Body of pancreas (tissue), 4 donors: ENCODE measurements at regions not wholly inside any gene's neighbourhood (a gene's known extent, or its start where the extent isn't known, plus 50 kb on each side); places are given as distances from the start of the nearest gene placed in this dataset.

Source experiments
- CTCF ChIP-seq, 7 experiments: fragments of 450-650 bp in 4 of 7; fragments of 200-600 bp in 3 of 7; sonication (generic) in 3 of 7; IDR thresholded peaks; one replicate each; pipeline ENCODE4 v1.5.1; 2016 to 2019; ENCODE audit warnings: antibody characterized with exemption in 7 of 7
- POLR2A ChIP-seq, 3 donors: fragments of 450-650 bp; IDR thresholded peaks; one replicate each; pipeline ENCODE4 v1.6.1; 2016; ENCODE audit warnings: antibody characterized with exemption in 3 of 3, mild to moderate bottlenecking in 2 of 3

GRCh38 chr15:89395996-89396395 lies 61.4 kb upstream of the POLG start:
- no peak for TF ChIP-seq CTCF (IDR thresholded peaks at IDR 0.05)
- no peak for TF ChIP-seq POLR2A (IDR thresholded peaks at IDR 0.05)
